Fibroblast of pulmonary artery (primary cell): ENCODE measurements at regions not wholly inside any gene's neighbourhood (a gene's known extent, or its start where the extent isn't known, plus 50 kb on each side); places are given as distances from the start of the nearest gene placed in this dataset.
A peak's percentile ranks its signal among the peaks of the same experiment; 100 is the strongest.

Experiments used
- DNase-seq: peaks from one replicate; pipeline ENCODE4 v3.0.0-alpha.2; 2010; ENCODE audit warnings: low read depth
- H3K4me3 ChIP-seq: replicated peaks from 2 replicates; pipeline ENCODE4 v1.5.1; 2011; ENCODE audit warnings: low read depth, mild to moderate bottlenecking, control low read depth, low read length, moderate library complexity
- CTCF ChIP-seq: IDR thresholded peaks from 2 replicates; pipeline ENCODE4 v1.5.1; 2011; ENCODE audit warnings: mild to moderate bottlenecking, control low read depth, low read length, inconsistent platforms; ENCODE audit errors: missing control alignments

GRCh38 chr4:119834906-119835612, 206.5 kb upstream of the PDE5A start:
- no peak for TF ChIP-seq CTCF
- no peak overlapping the region for H3K4me3 ChIP-seq
- DNase-seq, result no peak

GRCh38 chr4:119833611-119834010, 205.0 kb upstream of the PDE5A start:
- no peak overlapping the region for H3K4me3 ChIP-seq
- TF ChIP-seq CTCF, result no peak
- DNase-seq, result peak; percentile 7

GRCh38 chr4:119832776-119833175, 204.2 kb upstream of the PDE5A start:
- no peak for TF ChIP-seq CTCF
- H3K4me3 ChIP-seq, result no peak overlapping the region
- no peak for DNase-seq

GRCh38 chr4:119829326-119829725, 200.7 kb upstream of the PDE5A start:
- DNase-seq, result no peak
- no peak overlapping the region for H3K4me3 ChIP-seq
- no peak for TF ChIP-seq CTCF

GRCh38 chr4:119825696-119826095, 197.1 kb upstream of the PDE5A start:
- no peak for DNase-seq
- H3K4me3 ChIP-seq, result no peak overlapping the region
- no peak for TF ChIP-seq CTCF

- DNase-seq, result no peak
- H3K4me3 ChIP-seq, result no peak overlapping the region
- TF ChIP-seq CTCF, result no peak
Measured at GRCh38 chr4:119823891-119824290, 195.3 kb upstream of the PDE5A start.

GRCh38 chr4:119823045-119823444, 194.4 kb upstream of the PDE5A start:
- TF ChIP-seq CTCF, result no peak
- DNase-seq, result no peak
- H3K4me3 ChIP-seq, result no peak overlapping the region
